HTR-8/SVneo (cell line): ENCODE measurements at regions not wholly inside any gene's neighbourhood (a gene's known extent, or its start where the extent isn't known, plus 50 kb on each side); places are given as distances from the start of the nearest gene placed in this dataset.
A peak's percentile ranks its signal among the peaks of the same experiment; 100 is the strongest.
"Not testable (repeated sequence)": the region's sequence is repeated elsewhere in the genome, so short reads cannot be mapped to it uniquely, and the experiment has no call there.

Experiments used
- DNase-seq: peaks from one replicate; pipeline ENCODE4 v3.0.0; 2011; ENCODE audit warnings: low spot score, mixed read lengths; ENCODE audit not compliant: insufficient read length
- FAIRE-seq: peaks from 2 replicates; lab custom pipeline; 2011; peaks lifted over from hg19 to GRCh38; lab: Jason Lieb, UNC

DNA sequence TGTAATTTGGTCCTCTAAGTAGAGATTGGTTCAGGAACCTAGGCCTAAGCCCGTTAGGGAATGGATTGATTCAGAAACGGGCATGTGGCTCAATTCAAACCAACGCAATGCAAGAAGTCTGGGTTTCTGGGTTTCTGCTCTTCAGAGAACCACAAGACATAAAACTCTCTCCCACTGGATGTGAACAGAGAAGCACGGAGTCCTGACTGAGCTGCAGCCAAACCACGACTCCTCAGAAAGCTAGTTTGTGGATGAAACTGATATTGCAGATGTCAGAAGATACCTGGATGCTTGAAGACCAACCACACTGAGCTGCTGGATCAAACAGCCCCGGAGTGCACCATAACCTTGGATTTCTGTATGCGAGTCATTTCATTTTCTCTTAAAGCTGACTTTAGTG, 50.0 kb downstream of the SOD2 start:
- DNase-seq: no peak
- no peak for FAIRE-seq

DNA sequence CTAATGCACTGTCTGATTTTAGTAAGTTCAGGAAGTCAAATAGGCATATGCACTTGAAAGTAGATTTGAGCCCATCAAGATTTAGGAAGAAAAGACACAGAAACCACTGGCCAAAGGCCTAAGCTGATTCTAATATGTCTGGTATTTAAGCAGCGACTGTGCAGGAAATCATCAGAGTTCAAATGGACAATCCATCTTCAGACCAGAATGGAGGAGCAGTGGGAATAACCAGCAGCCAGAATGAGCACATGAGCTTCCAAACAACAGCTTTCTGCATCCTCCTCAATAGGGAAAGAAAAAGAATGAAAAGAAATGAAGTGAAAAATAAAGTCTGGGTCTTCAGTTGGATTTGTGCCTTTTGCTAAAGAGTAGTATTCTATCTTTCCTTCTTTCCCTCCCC, 50.6 kb downstream of the SOD2 start:
- FAIRE-seq (no peak), DNase-seq (no peak)

GRCh38 chr6:159640722-159641482, 52.1 kb downstream of the SOD2 start:
- DNase-seq (no peak), FAIRE-seq (no peak)

GRCh38 chr6:159640322-159640721, 52.7 kb downstream of the SOD2 start:
- no peak for DNase-seq
- no peak for FAIRE-seq

DNA sequence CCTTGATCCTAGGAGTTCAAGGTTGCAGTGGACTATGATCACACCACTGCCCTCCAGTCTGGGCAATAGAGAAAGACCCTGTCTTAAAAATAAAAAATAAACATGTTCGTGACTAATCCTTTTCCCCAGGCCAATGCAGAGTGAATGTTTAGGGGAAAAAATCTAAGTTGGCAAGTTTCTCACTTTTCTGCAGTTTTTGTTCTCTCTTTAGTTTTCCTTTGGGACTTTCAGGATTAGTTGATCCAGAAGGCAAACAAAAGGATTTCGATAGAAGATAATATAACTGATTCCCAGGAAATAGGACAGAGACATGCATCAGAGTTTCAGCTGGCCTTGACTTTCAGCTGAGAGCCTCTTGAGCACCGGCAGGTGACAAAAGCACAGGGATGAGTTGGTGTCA, 53.3 kb downstream of the SOD2 start:
- DNase-seq: no peak
- no peak for FAIRE-seq

- DNase-seq (peak; percentile 44), FAIRE-seq (no peak)
Observed at GRCh38 chr6:159633196-159633595, 59.8 kb downstream of the SOD2 start.

GRCh38 chr6:159631886-159632285, 61.2 kb downstream of the SOD2 start:
- DNase-seq (no peak), FAIRE-seq (no peak)

DNA sequence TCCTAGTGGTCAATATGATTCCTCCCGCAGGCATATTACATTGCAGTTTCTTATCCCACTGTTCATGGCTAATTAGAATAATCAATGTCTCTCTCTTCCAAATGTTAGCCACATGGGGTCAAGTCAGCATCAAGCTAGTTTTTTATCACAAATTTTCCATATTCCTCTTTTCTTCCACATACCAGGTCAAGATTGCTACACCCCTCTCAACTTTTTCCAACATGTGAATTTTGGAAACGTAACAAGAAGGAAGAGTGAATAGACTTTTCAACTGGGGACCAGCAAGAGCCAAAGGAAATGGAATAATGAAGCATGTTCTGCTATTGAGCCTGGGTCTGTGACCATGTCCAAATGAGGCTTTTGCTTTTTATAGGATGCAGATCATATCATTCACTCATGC, 65.1 kb downstream of the SOD2 start:
- DNase-seq (no peak), FAIRE-seq (no peak)

GRCh38 chr6:159626506-159626905, 66.5 kb downstream of the SOD2 start:
- not testable (repeated sequence) for DNase-seq, FAIRE-seq

- FAIRE-seq (no peak), DNase-seq (no peak)
Observed at GRCh38 chr6:159623156-159623555, 69.9 kb downstream of the SOD2 start.

DNA sequence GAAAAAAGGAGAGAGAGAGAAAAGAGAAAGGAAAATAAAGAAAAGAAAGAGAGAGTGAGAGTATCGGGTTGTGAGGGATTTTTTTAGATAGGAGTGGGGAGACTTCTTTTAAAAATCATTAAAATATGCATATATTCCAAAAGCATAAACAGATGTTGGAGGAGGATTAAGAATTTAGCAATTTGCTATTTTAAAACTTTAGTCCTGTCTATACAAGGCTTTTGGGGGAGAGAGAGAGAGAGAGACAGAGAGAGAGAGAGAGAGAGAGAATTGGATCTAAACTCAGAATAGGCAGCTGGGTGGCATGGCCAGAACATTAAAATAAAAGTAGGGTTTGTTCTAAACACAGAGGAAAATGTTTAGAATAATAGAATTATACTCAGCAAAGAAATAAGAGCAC, 72.1 kb downstream of the SOD2 start:
- no peak for FAIRE-seq
- DNase-seq: no peak

- FAIRE-seq (no peak), DNase-seq (no peak)
Observed at GRCh38 chr6:159617444-159617843, 75.6 kb downstream of the SOD2 start.

DNA sequence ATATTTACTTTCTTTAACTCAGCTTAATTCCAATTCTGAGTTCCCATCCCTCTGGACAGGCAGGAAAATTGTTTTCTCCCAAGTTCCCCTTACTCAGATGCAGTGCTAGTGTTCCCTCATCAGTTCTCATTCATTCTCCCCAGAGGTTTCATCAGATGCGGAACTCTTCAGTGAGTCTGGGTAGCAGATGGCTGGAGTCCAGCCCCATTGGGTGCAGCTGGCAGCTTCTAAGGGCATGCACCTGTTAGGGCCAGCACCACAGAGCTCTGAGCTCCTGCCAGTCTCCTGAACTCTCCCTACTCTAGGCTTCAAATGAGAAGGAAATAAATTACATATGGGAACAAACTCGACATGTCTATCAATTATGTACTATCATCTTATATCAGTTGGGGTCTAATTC, 76.6 kb downstream of the SOD2 start:
- no peak for FAIRE-seq
- no peak for DNase-seq

- FAIRE-seq: no peak
- DNase-seq: no peak
Observed at GRCh38 chr6:159615918-159616317, 77.1 kb downstream of the SOD2 start.

DNA sequence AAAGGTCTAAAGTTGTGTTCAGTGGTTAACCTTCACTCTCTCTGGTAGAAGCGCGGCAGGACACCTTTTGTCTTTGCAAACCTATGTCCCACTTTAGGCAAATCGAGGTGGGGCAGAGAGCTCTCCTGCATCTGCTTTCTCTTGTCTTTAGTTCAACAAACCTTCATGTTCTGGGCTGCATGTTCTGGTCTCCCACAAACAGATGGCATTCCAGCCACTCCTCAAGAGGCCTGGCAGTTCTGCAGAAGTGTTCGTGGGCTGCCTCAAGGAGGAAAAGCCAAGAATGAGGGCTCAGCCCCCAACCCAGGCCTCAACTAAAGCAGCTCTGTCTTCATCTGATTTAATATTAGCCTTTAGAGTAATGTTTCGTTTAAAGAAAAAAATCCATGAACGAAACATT, 82.2 kb downstream of the SOD2 start:
- DNase-seq: no peak
- no peak for FAIRE-seq

DNA sequence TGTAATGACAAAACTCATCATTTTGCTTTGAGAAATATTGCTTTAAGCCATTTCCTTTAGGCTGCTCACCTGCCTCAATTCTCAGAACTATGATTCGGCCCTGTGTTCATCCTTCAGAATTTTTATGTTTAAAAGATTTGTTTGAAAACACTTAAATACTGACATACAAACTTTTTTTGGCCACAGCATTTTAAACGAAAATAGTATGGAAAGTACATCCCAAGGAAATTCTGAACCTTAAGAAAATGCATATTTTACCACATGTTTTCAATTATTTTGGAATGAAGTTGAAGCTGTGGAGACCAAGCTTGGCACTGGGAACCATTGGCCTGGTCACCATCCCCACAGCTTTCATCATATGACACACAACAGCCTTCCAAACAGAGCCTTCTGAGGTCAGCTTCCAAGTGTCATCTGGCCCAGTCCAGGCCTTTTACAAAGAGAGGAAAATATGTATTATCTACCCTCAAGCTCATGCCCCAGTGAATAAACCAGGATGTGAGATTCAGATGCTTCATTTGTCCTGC, 83.3 kb downstream of the SOD2 start:
- no peak for FAIRE-seq
- DNase-seq: no peak

DNA sequence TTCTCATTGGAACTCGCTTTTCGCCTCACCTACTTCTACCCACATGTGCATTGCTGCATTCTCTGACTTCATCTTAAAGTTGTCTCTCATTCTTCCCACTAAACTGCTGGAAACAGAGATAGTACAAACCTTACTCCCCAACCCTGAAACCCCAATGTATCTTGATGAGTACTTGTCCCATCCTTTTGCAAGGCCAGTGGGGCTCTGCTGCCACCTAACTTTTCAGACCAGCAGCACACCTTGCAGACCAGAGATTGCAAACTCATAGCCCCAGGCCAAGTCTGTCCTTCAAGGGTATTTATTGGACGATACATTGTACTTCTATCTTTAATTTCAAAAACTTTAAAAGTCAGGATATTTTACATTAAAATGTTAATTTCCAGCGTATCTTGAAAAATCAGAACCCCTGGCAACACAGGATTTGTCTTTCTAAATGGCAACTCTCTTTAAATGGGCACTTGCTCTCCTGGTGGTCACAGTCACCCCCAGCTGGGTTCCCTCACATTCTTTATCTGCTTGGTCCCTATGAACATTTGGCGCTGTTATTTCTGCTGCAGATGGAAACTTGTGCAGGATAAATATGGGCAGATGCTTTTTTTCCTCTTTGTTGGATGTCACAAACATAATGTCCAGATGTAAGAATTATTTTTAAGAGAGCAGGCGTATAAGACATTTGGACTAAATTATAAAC, 83.9 kb downstream of the SOD2 start:
- DNase-seq: no peak

DNA sequence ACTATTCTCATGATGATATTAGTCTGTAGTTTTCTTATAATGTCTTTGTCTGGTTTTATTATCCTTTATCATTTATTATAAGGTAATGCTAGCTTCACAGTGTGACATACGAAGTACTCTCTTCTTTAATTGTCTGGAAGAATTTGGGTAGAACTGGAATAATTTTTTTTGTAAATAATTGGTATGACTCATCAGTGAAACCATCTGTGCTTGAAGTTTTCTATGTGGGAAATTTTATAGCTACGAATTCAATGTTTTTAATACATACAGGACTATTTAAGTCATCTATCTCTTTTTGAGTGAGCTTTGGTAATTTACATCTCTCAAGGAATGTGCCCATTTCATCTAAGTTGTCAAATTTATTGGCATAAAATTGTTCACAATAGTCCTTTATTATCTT, 86.3 kb downstream of the SOD2 start:
- FAIRE-seq: no peak
- no peak for DNase-seq

More for the DNA sequence above, 83.9 kb downstream of the SOD2 start:
- FAIRE-seq: no peak

GRCh38 chr6:159604443-159604956, 88.5 kb downstream of the SOD2 start:
- peak; percentile 88 for FAIRE-seq
- DNase-seq: no peak

- no peak for FAIRE-seq
- DNase-seq: no peak
Observed at GRCh38 chr6:159602431-159603041, 90.5 kb downstream of the SOD2 start.

DNA sequence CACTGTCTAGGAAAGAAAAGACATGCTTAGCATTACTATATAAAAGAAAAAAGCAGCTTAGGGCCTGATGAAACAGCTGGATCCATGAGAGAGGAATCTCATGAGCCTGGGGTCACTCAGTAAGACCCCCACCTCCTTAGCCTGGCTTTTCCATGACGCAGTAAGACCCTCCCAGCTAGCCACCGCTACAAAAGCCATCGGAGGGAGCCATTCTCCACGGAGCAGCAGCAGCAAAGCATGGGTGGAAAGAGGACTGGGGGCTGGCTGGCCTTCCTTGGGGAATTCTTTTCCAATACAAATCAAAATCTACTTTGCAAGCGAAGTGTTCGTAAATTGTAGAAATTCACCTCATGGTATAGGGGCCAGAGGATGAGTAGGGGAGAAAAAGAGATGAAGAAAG, 91.8 kb downstream of the SOD2 start:
- no peak for FAIRE-seq
- DNase-seq: no peak
